Hepatocyte (in vitro differentiated cells): ENCODE measurements at regions not wholly inside any gene's neighbourhood (a gene's known extent, or its start where the extent isn't known, plus 50 kb on each side); places are given as distances from the start of the nearest gene placed in this dataset.
"Not testable (repeated sequence)": the region's sequence is repeated elsewhere in the genome, so short reads cannot be mapped to it uniquely, and the experiment has no call there.

Source experiments
- DNase-seq: peaks from one replicate; pipeline ENCODE4 v3.0.0-alpha.2; 2016; ENCODE audit warnings: low spot score
- H2AFZ ChIP-seq: fragments of 200-600 bp; sonication (generic); 2 replicates; pipeline ENCODE4 v1.6.0; 2016; ENCODE audit warnings: antibody characterized with exemption, mild to moderate bottlenecking
- H3K27ac ChIP-seq: fragments of 200-600 bp; sonication (generic); 2 replicates; pipeline ENCODE4 v1.5.1; 2016; ENCODE audit warnings: mild to moderate bottlenecking
- H3K27me3 ChIP-seq: fragments of 200-600 bp; sonication (generic); 2 replicates; pipeline ENCODE4 v1.6.1; 2016
- H3K36me3 ChIP-seq: fragments of 200-600 bp; sonication (generic); replicated peaks from 2 replicates; pipeline ENCODE4 v1.5.1; 2016; ENCODE audit warnings: low read depth; ENCODE audit not compliant: insufficient read depth
- H3K4me1 ChIP-seq: fragments of 200-600 bp; sonication (generic); 2 replicates; pipeline ENCODE4 v1.5.1; 2016; ENCODE audit warnings: mild to moderate bottlenecking, moderate library complexity; ENCODE audit not compliant: insufficient read depth
- H3K4me2 ChIP-seq: fragments of 200-600 bp; sonication (generic); 2 replicates; pipeline ENCODE4 v1.6.0; 2016
- H3K4me3 ChIP-seq: fragments of 200-600 bp; sonication (generic); 2 replicates; pipeline ENCODE4 v1.5.1; 2016; ENCODE audit warnings: mild to moderate bottlenecking
- H3K79me2 ChIP-seq: fragments of 200-600 bp; sonication (generic); 2 replicates; pipeline ENCODE4 v1.6.0; 2017; ENCODE audit warnings: mild to moderate bottlenecking
- H3K9me2 ChIP-seq: fragments of 200-600 bp; sonication (generic); replicated peaks from 2 replicates; pipeline ENCODE4 v1.6.0; 2017; ENCODE audit warnings: mild to moderate bottlenecking; ENCODE audit not compliant: insufficient read depth
- H3K9me3 ChIP-seq: fragments of 200-600 bp; sonication (generic); 2 replicates; pipeline ENCODE4 v1.5.1; 2016; ENCODE audit warnings: low read depth, mild to moderate bottlenecking
- H4K20me1 ChIP-seq: fragments of 200-600 bp; sonication (generic); 2 replicates; pipeline ENCODE4 v1.6.0; 2016; ENCODE audit warnings: mild to moderate bottlenecking; ENCODE audit not compliant: insufficient read depth, poor library complexity, severe bottlenecking
- CTCF ChIP-seq: fragments of 200-600 bp; sonication (generic); IDR thresholded peaks from 2 replicates; pipeline ENCODE4 v1.5.1; 2016; ENCODE audit warnings: antibody characterized with exemption, mild to moderate bottlenecking; ENCODE audit not compliant: poor library complexity
- EZH2 ChIP-seq: fragments of 200-600 bp; sonication (generic); IDR thresholded peaks from 2 replicates; pipeline ENCODE4 v1.6.1; 2016; ENCODE audit warnings: antibody characterized with exemption, mild to moderate bottlenecking, borderline replicate concordance
- EZH2phosphoT487 ChIP-seq: fragments of 200-600 bp; sonication (generic); IDR thresholded peaks from one replicate; pipeline ENCODE4 v1.6.1; 2018; ENCODE audit warnings: antibody characterized with exemption, mild to moderate bottlenecking, low read depth, moderate library complexity; ENCODE audit not compliant: unreplicated experiment, severe bottlenecking
- WGBS: methylation state at CpG from one replicate; pipeline ENCODE4 v1.1.6; 2016; ENCODE audit warnings: low lambda C conversion rate; ENCODE audit errors: missing lambda C conversion rate; 5-methylcytosine and 5-hydroxymethylcytosine counted together

GRCh38 chr2:16416651-16417050 is 249.0 kb downstream of the CYRIA start:
- Histone ChIP-seq H3K9me3 (no peaks in the 10 kb centered on the region), H3K9me2 (no peaks in the 10 kb centered on the region), H3K36me3 (no peaks in the 10 kb centered on the region), H3K4me1 (no peaks in the 10 kb centered on the region), H2AFZ (no peak overlapping the region), H3K27ac (no peak overlapping the region), H4K20me1 (no peaks in the 10 kb centered on the region), H3K4me3 (no peak overlapping the region), H3K79me2 (no peaks in the 10 kb centered on the region), H3K27me3 (no peaks in the 10 kb centered on the region), H3K4me2 (no peak overlapping the region)
- no peak for TF ChIP-seq EZH2
- TF ChIP-seq CTCF = no peak
- TF ChIP-seq EZH2phosphoT487 = no peak
- 81% methylated on average over 3 of the region's 3 CpGs for WGBS
- DNase-seq = no peak

GRCh38 chr2:16415861-16416260 is 249.8 kb downstream of the CYRIA start:
- not testable (repeated sequence) for DNase-seq, H3K36me3 ChIP-seq, H2AFZ ChIP-seq, H3K27ac ChIP-seq, H3K79me2 ChIP-seq, H3K4me1 ChIP-seq, H3K27me3 ChIP-seq, H3K9me2 ChIP-seq, H3K4me3 ChIP-seq, H3K9me3 ChIP-seq, H4K20me1 ChIP-seq, H3K4me2 ChIP-seq
- 88% methylated on average over 6 of the region's 6 CpGs for WGBS

GRCh38 chr2:16413947-16414346 is 251.7 kb downstream of the CYRIA start:
- Histone ChIP-seq H3K27ac (no peak overlapping the region), H3K9me2 (no peaks in the 10 kb centered on the region), H3K36me3 (no peaks in the 10 kb centered on the region), H3K79me2 (no peaks in the 10 kb centered on the region), H2AFZ (no peak overlapping the region), H3K9me3 (no peaks in the 10 kb centered on the region), H3K4me3 (no peak overlapping the region), H3K4me1 (no peaks in the 10 kb centered on the region), H4K20me1 (no peaks in the 10 kb centered on the region), H3K4me2 (no peak overlapping the region), H3K27me3 (no peaks in the 10 kb centered on the region)
- DNase-seq = no peak
- 73% methylated on average over 1 of the region's 1 CpG for WGBS
- TF ChIP-seq EZH2 (no peak), CTCF (no peak), EZH2phosphoT487 (no peak)

GRCh38 chr2:16413285-16413684 is 252.3 kb downstream of the CYRIA start:
- no peaks in the 10 kb centered on the region for H3K36me3 ChIP-seq
- no peak overlapping the region for H3K27ac ChIP-seq
- H3K79me2 ChIP-seq = no peaks in the 10 kb centered on the region
- no peaks in the 10 kb centered on the region for H4K20me1 ChIP-seq
- no peak overlapping the region for H3K4me2 ChIP-seq
- no peaks in the 10 kb centered on the region for H3K9me3 ChIP-seq
- H3K9me2 ChIP-seq = no peaks in the 10 kb centered on the region
- TF ChIP-seq CTCF (no peak), EZH2 (no peak), EZH2phosphoT487 (no peak)
- H3K4me3 ChIP-seq = no peak overlapping the region
- H3K27me3 ChIP-seq = no peaks in the 10 kb centered on the region
- H2AFZ ChIP-seq = no peak overlapping the region
- H3K4me1 ChIP-seq = no peaks in the 10 kb centered on the region
- WGBS = 43% methylated on average over 5 of the region's 5 CpGs
- peak; percentile 14 for DNase-seq
